Neural cell (in vitro differentiated cells): ENCODE measurements at regions not wholly inside any gene's neighbourhood (a gene's known extent, or its start where the extent isn't known, plus 50 kb on each side); places are given as distances from the start of the nearest gene placed in this dataset.

Source experiments
- H2AFZ ChIP-seq: fragments of 200-600, 300-800 bp; sonication (generic), shearing (Covaris generic); 2 replicates; pipeline ENCODE4 v1.6.0; 2014; ENCODE audit warnings: low read depth, mild to moderate bottlenecking, antibody characterized with exemption, low read length, moderate library complexity
- H3F3A ChIP-seq: fragments of 200-600 bp; shearing (Covaris generic); 2 replicates; pipeline ENCODE4 v1.6.1; 2016; ENCODE audit warnings: mild to moderate bottlenecking, moderate library complexity, mixed read lengths, antibody characterized with exemption, low read length; ENCODE audit not compliant: insufficient read depth, poor library complexity, severe bottlenecking
- H3K27ac ChIP-seq: fragments of 200-600, 300-800 bp; sonication (generic), shearing (Covaris generic); 2 replicates; pipeline ENCODE4 v1.5.1; 2014; ENCODE audit warnings: mild to moderate bottlenecking, low read length, moderate library complexity
- H3K27me3 ChIP-seq: fragments of 300-800, 200-600 bp; sonication (generic), shearing (Covaris generic); 2 replicates; pipeline ENCODE4 v1.6.0; 2014; ENCODE audit warnings: mild to moderate bottlenecking, low read depth, low read length, moderate library complexity; ENCODE audit not compliant: insufficient read depth
- H3K36me3 ChIP-seq: fragments of 300-800, 200-600 bp; sonication (generic), shearing (Covaris generic); 2 replicates; pipeline ENCODE4 v1.5.1; 2014; ENCODE audit warnings: mild to moderate bottlenecking, antibody characterized with exemption, low read length, moderate library complexity; ENCODE audit not compliant: insufficient read depth
- H3K4me2 ChIP-seq: fragments of 300-800, 200-600 bp; sonication (generic), shearing (Covaris generic); 2 replicates; pipeline ENCODE4 v1.6.0; 2014; ENCODE audit warnings: mild to moderate bottlenecking, low read length
- H3K4me3 ChIP-seq: fragments of 300-800, 200-600 bp; sonication (generic), shearing (Covaris generic); 2 replicates; pipeline ENCODE4 v1.5.1; 2014; ENCODE audit warnings: mild to moderate bottlenecking, low read length, moderate library complexity
- H3K79me2 ChIP-seq: fragments of 200-600 bp; shearing (Covaris generic); replicated peaks from 2 replicates; pipeline ENCODE4 v1.6.0; 2014; ENCODE audit warnings: mild to moderate bottlenecking, low read length, moderate library complexity; ENCODE audit not compliant: insufficient read depth
- H3K9ac ChIP-seq: fragments of 300-800, 200-600 bp; sonication (generic), shearing (Covaris generic); 2 replicates; pipeline ENCODE4 v1.6.1; 2016; ENCODE audit warnings: mild to moderate bottlenecking, low read length, mixed read lengths
- H3K9me2 ChIP-seq: fragments of 200-600 bp; shearing (Covaris generic); 2 replicates; pipeline ENCODE4 v1.6.1; 2016; ENCODE audit warnings: mild to moderate bottlenecking, low read length, mixed read lengths; ENCODE audit not compliant: insufficient read depth
- H3K9me3 ChIP-seq: fragments of 200-600, 300-800 bp; sonication (generic), shearing (Covaris generic); 2 replicates; pipeline ENCODE4 v1.6.1; 2016; ENCODE audit warnings: mild to moderate bottlenecking, mixed run types, low read length, moderate library complexity, mixed read lengths
- H4K20me1 ChIP-seq: fragments of 200-600 bp; shearing (Covaris generic); 2 replicates; pipeline ENCODE4 v1.6.1; 2016; ENCODE audit warnings: mild to moderate bottlenecking, mixed run types; ENCODE audit not compliant: insufficient read depth
- EP300 ChIP-seq: fragments of 450-650 bp; conservative IDR thresholded peaks from 2 replicates; pipeline ENCODE4 v1.6.1; 2014; ENCODE audit warnings: antibody characterized with exemption, mild to moderate bottlenecking, moderate library complexity; ENCODE audit not compliant: poor library complexity, severe bottlenecking
- EZH2 ChIP-seq: fragments of 200-600, 300-800 bp; shearing (Covaris generic), sonication (generic); IDR thresholded peaks from 2 replicates; pipeline ENCODE4 v1.6.1; 2014; ENCODE audit warnings: antibody characterized with exemption, low read length, borderline replicate concordance, mild to moderate bottlenecking; ENCODE audit not compliant: insufficient read depth, poor library complexity, severe bottlenecking
- MXI1 ChIP-seq: fragments of 450-650 bp; conservative IDR thresholded peaks from 2 replicates; pipeline ENCODE4 v1.6.1; 2014; ENCODE audit warnings: antibody characterized with exemption, mild to moderate bottlenecking; ENCODE audit not compliant: poor library complexity, severe bottlenecking
- POLR2AphosphoS5 ChIP-seq: IDR thresholded peaks from 2 replicates; pipeline ENCODE4 v1.6.1; 2012
- RAD21 ChIP-seq: fragments of 450-650 bp; conservative IDR thresholded peaks from 2 replicates; pipeline ENCODE4 v1.6.1; 2014; ENCODE audit warnings: antibody characterized with exemption, mild to moderate bottlenecking, moderate library complexity
- SMC3 ChIP-seq: fragments of 450-650 bp; conservative IDR thresholded peaks from 2 replicates; pipeline ENCODE4 v1.6.1; 2014; ENCODE audit warnings: antibody characterized with exemption, mild to moderate bottlenecking, moderate library complexity; ENCODE audit not compliant: poor library complexity
- TAF1 ChIP-seq: IDR thresholded peaks from 2 replicates; pipeline ENCODE4 v1.6.1; 2012; ENCODE audit warnings: low read depth
- TF ChIP-seq, protein P1 (sequence below): fragments of 450-650 bp; IDR thresholded peaks from 2 replicates; pipeline ENCODE4 v1.5.1; 2014; ENCODE audit warnings: antibody characterized with exemption, mild to moderate bottlenecking, moderate library complexity; ENCODE audit not compliant: poor library complexity, severe bottlenecking
- TF ChIP-seq, protein P2 (sequence below): IDR thresholded peaks from 2 replicates; pipeline ENCODE4 v1.6.1; 2012; ENCODE audit warnings: borderline replicate concordance

DNA sequence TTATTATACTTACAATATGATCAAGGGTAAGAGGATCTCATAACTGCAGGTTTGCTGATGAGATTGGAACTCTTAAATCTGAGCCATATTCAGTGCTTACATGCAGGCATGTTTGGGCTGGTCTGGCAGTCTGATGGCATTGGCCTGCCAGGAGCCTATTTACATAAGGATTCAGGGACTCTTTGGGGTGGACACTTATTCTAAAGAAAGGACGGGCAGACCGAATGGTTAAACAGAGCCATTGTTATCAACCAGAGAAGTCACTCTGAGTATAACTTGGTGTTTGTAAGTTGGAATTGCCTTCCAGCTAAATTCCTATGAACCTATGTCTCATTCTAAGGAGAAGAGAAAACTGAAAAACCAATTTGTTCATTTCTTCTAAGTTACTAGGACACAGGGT, 932.8 kb downstream of the IGSF11 start:
- H4K20me1 ChIP-seq, result no peaks in the 10 kb centered on the region
- H3K27ac ChIP-seq, result no peak overlapping the region
- H3K4me3 ChIP-seq, result no peak overlapping the region
- H3K9me3 ChIP-seq, result no peaks in the 10 kb centered on the region
- no peak overlapping the region for H2AFZ ChIP-seq
- no peak overlapping the region for H3K9ac ChIP-seq
- H3K36me3 ChIP-seq, result no peaks in the 10 kb centered on the region
- no peaks in the 10 kb centered on the region for H3K79me2 ChIP-seq
- H3K9me2 ChIP-seq, result no peaks in the 10 kb centered on the region
- no peak overlapping the region for H3K4me2 ChIP-seq
- H3K27me3 ChIP-seq, result no peaks in the 10 kb centered on the region
- no peaks in the 10 kb centered on the region for H3F3A ChIP-seq
- TF ChIP-seq EZH2 (no peak), MXI1 (no peak), TAF1 (no peak), SMC3 (no peak), RAD21 (no peak), EP300 (no peak), POLR2AphosphoS5 (no peak)
- TF ChIP-seq, protein P1, sequence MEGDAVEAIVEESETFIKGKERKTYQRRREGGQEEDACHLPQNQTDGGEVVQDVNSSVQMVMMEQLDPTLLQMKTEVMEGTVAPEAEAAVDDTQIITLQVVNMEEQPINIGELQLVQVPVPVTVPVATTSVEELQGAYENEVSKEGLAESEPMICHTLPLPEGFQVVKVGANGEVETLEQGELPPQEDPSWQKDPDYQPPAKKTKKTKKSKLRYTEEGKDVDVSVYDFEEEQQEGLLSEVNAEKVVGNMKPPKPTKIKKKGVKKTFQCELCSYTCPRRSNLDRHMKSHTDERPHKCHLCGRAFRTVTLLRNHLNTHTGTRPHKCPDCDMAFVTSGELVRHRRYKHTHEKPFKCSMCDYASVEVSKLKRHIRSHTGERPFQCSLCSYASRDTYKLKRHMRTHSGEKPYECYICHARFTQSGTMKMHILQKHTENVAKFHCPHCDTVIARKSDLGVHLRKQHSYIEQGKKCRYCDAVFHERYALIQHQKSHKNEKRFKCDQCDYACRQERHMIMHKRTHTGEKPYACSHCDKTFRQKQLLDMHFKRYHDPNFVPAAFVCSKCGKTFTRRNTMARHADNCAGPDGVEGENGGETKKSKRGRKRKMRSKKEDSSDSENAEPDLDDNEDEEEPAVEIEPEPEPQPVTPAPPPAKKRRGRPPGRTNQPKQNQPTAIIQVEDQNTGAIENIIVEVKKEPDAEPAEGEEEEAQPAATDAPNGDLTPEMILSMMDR, result no peak
- TF ChIP-seq, protein P2, sequence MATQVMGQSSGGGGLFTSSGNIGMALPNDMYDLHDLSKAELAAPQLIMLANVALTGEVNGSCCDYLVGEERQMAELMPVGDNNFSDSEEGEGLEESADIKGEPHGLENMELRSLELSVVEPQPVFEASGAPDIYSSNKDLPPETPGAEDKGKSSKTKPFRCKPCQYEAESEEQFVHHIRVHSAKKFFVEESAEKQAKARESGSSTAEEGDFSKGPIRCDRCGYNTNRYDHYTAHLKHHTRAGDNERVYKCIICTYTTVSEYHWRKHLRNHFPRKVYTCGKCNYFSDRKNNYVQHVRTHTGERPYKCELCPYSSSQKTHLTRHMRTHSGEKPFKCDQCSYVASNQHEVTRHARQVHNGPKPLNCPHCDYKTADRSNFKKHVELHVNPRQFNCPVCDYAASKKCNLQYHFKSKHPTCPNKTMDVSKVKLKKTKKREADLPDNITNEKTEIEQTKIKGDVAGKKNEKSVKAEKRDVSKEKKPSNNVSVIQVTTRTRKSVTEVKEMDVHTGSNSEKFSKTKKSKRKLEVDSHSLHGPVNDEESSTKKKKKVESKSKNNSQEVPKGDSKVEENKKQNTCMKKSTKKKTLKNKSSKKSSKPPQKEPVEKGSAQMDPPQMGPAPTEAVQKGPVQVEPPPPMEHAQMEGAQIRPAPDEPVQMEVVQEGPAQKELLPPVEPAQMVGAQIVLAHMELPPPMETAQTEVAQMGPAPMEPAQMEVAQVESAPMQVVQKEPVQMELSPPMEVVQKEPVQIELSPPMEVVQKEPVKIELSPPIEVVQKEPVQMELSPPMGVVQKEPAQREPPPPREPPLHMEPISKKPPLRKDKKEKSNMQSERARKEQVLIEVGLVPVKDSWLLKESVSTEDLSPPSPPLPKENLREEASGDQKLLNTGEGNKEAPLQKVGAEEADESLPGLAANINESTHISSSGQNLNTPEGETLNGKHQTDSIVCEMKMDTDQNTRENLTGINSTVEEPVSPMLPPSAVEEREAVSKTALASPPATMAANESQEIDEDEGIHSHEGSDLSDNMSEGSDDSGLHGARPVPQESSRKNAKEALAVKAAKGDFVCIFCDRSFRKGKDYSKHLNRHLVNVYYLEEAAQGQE, result no peak

DNA sequence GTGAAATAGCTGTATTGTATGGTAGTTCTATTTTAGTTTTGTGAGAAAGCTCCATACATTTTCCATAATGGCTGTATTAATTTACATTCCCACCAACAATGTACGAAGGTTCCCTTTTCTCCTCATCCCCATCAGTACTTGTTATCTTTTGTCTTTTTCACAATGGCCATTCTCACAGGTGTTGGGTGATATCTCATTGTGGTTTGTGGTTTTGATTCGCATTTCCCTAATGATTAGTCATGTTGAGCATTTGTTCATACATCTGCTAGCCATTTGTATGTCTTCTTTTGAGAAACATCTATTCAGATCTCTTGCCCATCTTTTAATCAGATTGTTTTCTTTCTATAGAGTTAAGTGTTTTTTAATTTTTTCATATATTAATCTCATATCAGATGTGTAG, 931.9 kb downstream of the IGSF11 start:
- Histone ChIP-seq H3K36me3 (no peaks in the 10 kb centered on the region), H3F3A (no peaks in the 10 kb centered on the region), H3K9me2 (no peaks in the 10 kb centered on the region), H4K20me1 (no peaks in the 10 kb centered on the region), H3K4me3 (no peak overlapping the region), H3K27ac (no peak overlapping the region), H3K4me2 (no peak overlapping the region), H2AFZ (no peak overlapping the region), H3K9me3 (no peaks in the 10 kb centered on the region), H3K9ac (no peak overlapping the region), H3K27me3 (no peaks in the 10 kb centered on the region), H3K79me2 (no peaks in the 10 kb centered on the region)
- TF ChIP-seq SMC3 (no peak), MXI1 (no peak), POLR2AphosphoS5 (no peak), EP300 (no peak), TAF1 (no peak), EZH2 (no peak), RAD21 (no peak)
- TF ChIP-seq, protein P2, result no peak
- TF ChIP-seq, protein P1, result no peak
